ENCODE measurements at regions not wholly inside any gene's neighbourhood (a gene's known extent, or its start where the extent isn't known, plus 50 kb on each side); places are given as distances from the start of the nearest gene placed in this dataset.

DNA sequence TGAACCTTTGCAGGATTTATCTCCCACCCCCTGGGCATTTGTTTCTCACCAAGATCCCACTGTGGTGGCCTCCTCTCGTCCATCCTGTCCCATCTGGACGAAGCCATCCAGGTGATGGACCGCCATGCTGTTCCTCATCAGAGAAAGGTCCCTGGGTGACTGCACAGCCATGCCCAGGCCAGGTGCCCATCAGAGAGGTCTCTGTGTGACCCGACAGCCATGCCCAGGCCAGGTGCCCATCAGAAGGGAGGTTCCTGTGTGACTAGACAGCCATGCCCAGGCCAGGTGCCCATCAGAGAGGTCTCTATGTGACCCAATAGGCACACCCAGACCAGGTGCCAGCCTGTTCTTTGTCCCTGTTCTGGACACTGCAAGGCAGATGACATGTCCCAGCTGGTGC, 360.9 kb upstream of the SALL3 start (continued):
- TF ChIP-seq CREB5 (CRISPR knock-in tag; IDR thresholded peaks at IDR 0.05; ENCODE audit: low read depth) = no peak

DNA sequence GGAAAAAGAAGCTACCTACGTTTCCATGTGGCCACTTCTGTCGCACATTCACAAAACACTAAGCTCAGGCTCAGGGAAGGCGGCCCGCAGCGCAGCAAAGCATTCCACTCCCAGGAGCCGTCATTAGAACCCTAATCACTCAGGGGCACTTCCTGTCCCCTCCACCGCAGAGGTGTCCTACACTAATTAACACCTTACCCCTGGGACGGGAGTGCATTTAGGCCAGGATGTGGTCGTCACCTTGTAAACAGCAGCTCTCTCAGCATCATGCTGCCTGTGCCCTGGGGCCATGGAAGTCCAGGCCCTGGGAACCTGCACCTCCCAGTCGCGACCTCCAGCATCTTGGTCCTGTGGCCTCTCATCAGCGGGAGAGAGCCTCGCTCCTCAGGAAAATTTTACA, 359.8 kb upstream of the SALL3 start:
- ATAC-seq = no peak
- TF ChIP-seq OSR1 (CRISPR knock-in tag; IDR thresholded peaks at IDR 0.05) = no peak
- TF ChIP-seq ZNF8 (CRISPR knock-in tag; IDR thresholded peaks at IDR 0.05) = no peak
- no peak for TF ChIP-seq ESRRG (CRISPR knock-in tag; IDR thresholded peaks at IDR 0.05)
- no peak for TF ChIP-seq ARNTL (CRISPR knock-in tag; IDR thresholded peaks at IDR 0.05; ENCODE audit: borderline replicate concordance, low read depth)
- TF ChIP-seq CSRNP3 (CRISPR knock-in tag; IDR thresholded peaks at IDR 0.05) = no peak
- TF ChIP-seq CREB5 (CRISPR knock-in tag; IDR thresholded peaks at IDR 0.05; ENCODE audit: low read depth) = no peak
- no peak for TF ChIP-seq ZC3H10 (CRISPR knock-in tag; IDR thresholded peaks at IDR 0.05)
- no peak for TF ChIP-seq BACH2 (CRISPR knock-in tag; IDR thresholded peaks at IDR 0.05; ENCODE audit: borderline replicate concordance)
- TF ChIP-seq, protein P1, sequence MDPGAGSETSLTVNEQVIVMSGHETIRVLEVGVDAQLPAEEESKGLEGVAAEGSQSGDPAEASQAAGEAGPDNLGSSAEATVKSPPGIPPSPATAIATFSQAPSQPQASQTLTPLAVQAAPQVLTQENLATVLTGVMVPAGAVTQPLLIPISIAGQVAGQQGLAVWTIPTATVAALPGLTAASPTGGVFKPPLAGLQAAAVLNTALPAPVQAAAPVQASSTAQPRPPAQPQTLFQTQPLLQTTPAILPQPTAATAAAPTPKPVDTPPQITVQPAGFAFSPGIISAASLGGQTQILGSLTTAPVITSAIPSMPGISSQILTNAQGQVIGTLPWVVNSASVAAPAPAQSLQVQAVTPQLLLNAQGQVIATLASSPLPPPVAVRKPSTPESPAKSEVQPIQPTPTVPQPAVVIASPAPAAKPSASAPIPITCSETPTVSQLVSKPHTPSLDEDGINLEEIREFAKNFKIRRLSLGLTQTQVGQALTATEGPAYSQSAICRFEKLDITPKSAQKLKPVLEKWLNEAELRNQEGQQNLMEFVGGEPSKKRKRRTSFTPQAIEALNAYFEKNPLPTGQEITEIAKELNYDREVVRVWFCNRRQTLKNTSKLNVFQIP (CRISPR knock-in tag; IDR thresholded peaks at IDR 0.05; ENCODE audit: borderline replicate concordance, low read depth) = no peak
- no peak for TF ChIP-seq PATZ1 (CRISPR knock-in tag; IDR thresholded peaks at IDR 0.05; ENCODE audit: borderline replicate concordance)
- no peak for TF ChIP-seq ZFP3 (CRISPR knock-in tag; IDR thresholded peaks at IDR 0.05)
- no peak for TF ChIP-seq CSDC2 (CRISPR knock-in tag; IDR thresholded peaks at IDR 0.05)
- TF ChIP-seq, protein P2, sequence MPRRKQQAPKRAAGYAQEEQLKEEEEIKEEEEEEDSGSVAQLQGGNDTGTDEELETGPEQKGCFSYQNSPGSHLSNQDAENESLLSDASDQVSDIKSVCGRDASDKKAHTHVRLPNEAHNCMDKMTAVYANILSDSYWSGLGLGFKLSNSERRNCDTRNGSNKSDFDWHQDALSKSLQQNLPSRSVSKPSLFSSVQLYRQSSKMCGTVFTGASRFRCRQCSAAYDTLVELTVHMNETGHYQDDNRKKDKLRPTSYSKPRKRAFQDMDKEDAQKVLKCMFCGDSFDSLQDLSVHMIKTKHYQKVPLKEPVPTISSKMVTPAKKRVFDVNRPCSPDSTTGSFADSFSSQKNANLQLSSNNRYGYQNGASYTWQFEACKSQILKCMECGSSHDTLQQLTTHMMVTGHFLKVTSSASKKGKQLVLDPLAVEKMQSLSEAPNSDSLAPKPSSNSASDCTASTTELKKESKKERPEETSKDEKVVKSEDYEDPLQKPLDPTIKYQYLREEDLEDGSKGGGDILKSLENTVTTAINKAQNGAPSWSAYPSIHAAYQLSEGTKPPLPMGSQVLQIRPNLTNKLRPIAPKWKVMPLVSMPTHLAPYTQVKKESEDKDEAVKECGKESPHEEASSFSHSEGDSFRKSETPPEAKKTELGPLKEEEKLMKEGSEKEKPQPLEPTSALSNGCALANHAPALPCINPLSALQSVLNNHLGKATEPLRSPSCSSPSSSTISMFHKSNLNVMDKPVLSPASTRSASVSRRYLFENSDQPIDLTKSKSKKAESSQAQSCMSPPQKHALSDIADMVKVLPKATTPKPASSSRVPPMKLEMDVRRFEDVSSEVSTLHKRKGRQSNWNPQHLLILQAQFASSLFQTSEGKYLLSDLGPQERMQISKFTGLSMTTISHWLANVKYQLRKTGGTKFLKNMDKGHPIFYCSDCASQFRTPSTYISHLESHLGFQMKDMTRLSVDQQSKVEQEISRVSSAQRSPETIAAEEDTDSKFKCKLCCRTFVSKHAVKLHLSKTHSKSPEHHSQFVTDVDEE (CRISPR knock-in tag; IDR thresholded peaks at IDR 0.05) = no peak
- no peak for TF ChIP-seq GLIS3 (CRISPR knock-in tag; IDR thresholded peaks at IDR 0.05)
- no peak for TF ChIP-seq ISL1 (CRISPR knock-in tag; IDR thresholded peaks at IDR 0.05)
- no peak for TF ChIP-seq TOX (CRISPR knock-in tag; IDR thresholded peaks at IDR 0.05; ENCODE audit: borderline replicate concordance)
- TF ChIP-seq SNAI2 (CRISPR knock-in tag; IDR thresholded peaks at IDR 0.05) = no peak

DNA sequence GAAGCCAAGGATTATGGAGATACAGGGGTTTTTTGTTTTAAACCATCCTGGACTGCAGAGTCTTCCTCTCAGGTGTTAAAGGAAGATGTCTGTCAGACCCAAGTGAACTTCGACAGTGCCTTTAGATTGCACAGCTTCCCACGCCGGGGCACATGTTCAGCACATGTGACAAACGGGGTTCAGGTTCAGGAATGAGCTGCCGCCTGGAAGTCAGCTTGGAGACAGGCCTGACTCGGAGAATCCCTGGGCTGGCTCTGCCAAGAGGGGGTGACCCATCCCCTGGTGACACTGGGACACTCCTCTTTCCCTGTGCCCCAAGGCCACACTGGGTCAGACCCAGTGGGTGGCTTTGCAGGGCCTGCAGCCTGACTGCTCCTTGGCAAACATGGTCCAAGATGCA, 359.3 kb upstream of the SALL3 start:
- TF ChIP-seq CREB5 (CRISPR knock-in tag; IDR thresholded peaks at IDR 0.05; ENCODE audit: low read depth) = no peak
- TF ChIP-seq, protein P2 (CRISPR knock-in tag; IDR thresholded peaks at IDR 0.05) = no peak
- TF ChIP-seq OSR1 (CRISPR knock-in tag; IDR thresholded peaks at IDR 0.05) = no peak
- ATAC-seq = no peak
